Hepatocyte (in vitro differentiated cells): ENCODE measurements at regions not wholly inside any gene's neighbourhood (a gene's known extent, or its start where the extent isn't known, plus 50 kb on each side); places are given as distances from the start of the nearest gene placed in this dataset.

Source experiments
- EZH2phosphoT487 ChIP-seq: fragments of 200-600 bp; sonication (generic); IDR thresholded peaks from one replicate; pipeline ENCODE4 v1.6.1; 2018; ENCODE audit warnings: antibody characterized with exemption, mild to moderate bottlenecking, low read depth, moderate library complexity; ENCODE audit not compliant: unreplicated experiment, severe bottlenecking
- TF ChIP-seq, protein P1 (sequence below): fragments of 200-600 bp; sonication (generic); IDR thresholded peaks from 2 replicates; pipeline ENCODE4 v1.5.1; 2016; ENCODE audit warnings: antibody characterized with exemption, mild to moderate bottlenecking; ENCODE audit not compliant: poor library complexity

DNA sequence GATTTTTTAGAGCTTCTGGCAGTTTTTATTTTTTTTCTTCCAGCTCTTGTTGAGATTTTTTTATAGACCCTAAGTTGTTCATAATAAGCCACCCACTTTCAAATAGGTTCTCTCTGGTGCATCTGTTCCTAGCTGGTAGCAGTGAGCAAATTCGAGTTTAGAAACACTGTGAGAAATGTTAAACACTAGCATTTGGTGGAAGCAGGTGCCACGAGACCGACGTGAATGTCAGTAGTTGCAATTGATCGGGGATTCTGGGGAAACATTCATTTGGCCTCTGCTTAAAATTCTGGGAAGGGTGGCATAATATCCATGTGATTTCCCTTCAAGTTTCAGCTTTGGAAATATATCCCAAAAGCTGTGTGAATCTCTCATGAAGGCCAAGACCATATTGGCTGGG is 435.0 kb downstream of the RNF144A start:
- TF ChIP-seq, protein P1, sequence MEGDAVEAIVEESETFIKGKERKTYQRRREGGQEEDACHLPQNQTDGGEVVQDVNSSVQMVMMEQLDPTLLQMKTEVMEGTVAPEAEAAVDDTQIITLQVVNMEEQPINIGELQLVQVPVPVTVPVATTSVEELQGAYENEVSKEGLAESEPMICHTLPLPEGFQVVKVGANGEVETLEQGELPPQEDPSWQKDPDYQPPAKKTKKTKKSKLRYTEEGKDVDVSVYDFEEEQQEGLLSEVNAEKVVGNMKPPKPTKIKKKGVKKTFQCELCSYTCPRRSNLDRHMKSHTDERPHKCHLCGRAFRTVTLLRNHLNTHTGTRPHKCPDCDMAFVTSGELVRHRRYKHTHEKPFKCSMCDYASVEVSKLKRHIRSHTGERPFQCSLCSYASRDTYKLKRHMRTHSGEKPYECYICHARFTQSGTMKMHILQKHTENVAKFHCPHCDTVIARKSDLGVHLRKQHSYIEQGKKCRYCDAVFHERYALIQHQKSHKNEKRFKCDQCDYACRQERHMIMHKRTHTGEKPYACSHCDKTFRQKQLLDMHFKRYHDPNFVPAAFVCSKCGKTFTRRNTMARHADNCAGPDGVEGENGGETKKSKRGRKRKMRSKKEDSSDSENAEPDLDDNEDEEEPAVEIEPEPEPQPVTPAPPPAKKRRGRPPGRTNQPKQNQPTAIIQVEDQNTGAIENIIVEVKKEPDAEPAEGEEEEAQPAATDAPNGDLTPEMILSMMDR = no peak
- TF ChIP-seq EZH2phosphoT487 = no peak
